ENCODE measurements at regions not wholly inside any gene's neighbourhood (a gene's known extent, or its start where the extent isn't known, plus 50 kb on each side); places are given as distances from the start of the nearest gene placed in this dataset.
"Not testable (repeated sequence)": the region's sequence is repeated elsewhere in the genome, so short reads cannot be mapped to it uniquely, and the experiment has no call there.

GRCh38 chr16:5212501-5212900, 114.9 kb upstream of the EEF2KMT start:
- not testable (repeated sequence) for DNase-seq

- not testable (repeated sequence) for DNase-seq
These were observed 110.4 kb upstream of the EEF2KMT start for GRCh38 chr16:5207862-5208498.

- DNase-seq: no peak
These were observed 109.5 kb upstream of the EEF2KMT start for GRCh38 chr16:5207001-5207523.

- no peak for DNase-seq
These were observed 108.9 kb upstream of the EEF2KMT start for GRCh38 chr16:5206331-5206990.

GRCh38 chr16:5205361-5206040, 107.9 kb upstream of the EEF2KMT start:
- DNase-seq: no peak

- DNase-seq: not testable (repeated sequence)
These were observed 106.1 kb upstream of the EEF2KMT start for GRCh38 chr16:5203675-5204074.

GRCh38 chr16:5200123-5200522, 102.5 kb upstream of the EEF2KMT start:
- no peak for DNase-seq

- no peak for DNase-seq
These were observed 98.6 kb upstream of the EEF2KMT start for GRCh38 chr16:5196204-5196603.

- no peak for DNase-seq
These were observed 96.3 kb upstream of the EEF2KMT start for GRCh38 chr16:5193861-5194260.

- no peak for DNase-seq
These were observed 91.4 kb upstream of the EEF2KMT start for GRCh38 chr16:5188989-5189352.

GRCh38 chr16:5188318-5188988, 90.9 kb upstream of the EEF2KMT start:
- no peak for DNase-seq

GRCh38 chr16:5187402-5187952, 89.9 kb upstream of the EEF2KMT start:
- DNase-seq: no peak

GRCh38 chr16:5186381-5186903, 88.8 kb upstream of the EEF2KMT start:
- DNase-seq: no peak

GRCh38 chr16:5176505-5176904, 78.9 kb upstream of the EEF2KMT start:
- no peak for DNase-seq

- DNase-seq: no peak
These were observed 77.7 kb upstream of the EEF2KMT start for GRCh38 chr16:5175266-5175665.

- no peak for DNase-seq
These were observed 68.9 kb upstream of the EEF2KMT start for GRCh38 chr16:5166486-5166885.

- not testable (repeated sequence) for DNase-seq
These were observed 67.8 kb upstream of the EEF2KMT start for GRCh38 chr16:5165429-5165828.

GRCh38 chr16:5162801-5163200, 65.2 kb upstream of the EEF2KMT start:
- not testable (repeated sequence) for DNase-seq

- DNase-seq: not testable (repeated sequence)
These were observed 64.3 kb upstream of the EEF2KMT start for GRCh38 chr16:5161888-5162287.

GRCh38 chr16:5160010-5160409, 62.4 kb upstream of the EEF2KMT start:
- not testable (repeated sequence) for DNase-seq

- DNase-seq: not testable (repeated sequence)
These were observed 61.9 kb upstream of the EEF2KMT start for GRCh38 chr16:5159537-5159936.

- no peak for DNase-seq
These were observed 60.9 kb upstream of the EEF2KMT start for GRCh38 chr16:5158494-5158893.

GRCh38 chr16:5156486-5156885, 58.9 kb upstream of the EEF2KMT start:
- not testable (repeated sequence) for DNase-seq

All from COR-L47 (cell line).